ENCODE measurements at regions not wholly inside any gene's neighbourhood (a gene's known extent, or its start where the extent isn't known, plus 50 kb on each side); places are given as distances from the start of the nearest gene placed in this dataset.

DNA sequence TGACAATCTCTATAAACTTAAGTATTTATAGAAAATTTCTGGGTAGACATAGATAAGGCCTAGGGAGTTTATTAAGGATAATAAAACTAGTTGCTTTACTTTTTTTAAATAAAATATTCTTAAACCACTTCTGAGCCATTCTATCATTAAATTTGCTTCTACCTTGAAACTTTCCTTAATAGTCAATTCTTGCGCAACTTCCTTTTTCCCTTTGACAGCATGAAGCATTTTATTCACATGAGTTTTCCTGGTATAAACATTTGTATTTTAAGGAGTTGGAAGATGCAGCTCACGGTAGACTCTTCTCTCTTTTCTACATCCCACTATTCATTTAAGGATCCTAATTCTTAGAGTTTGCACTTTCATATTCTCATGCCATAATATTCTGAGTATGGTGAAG, 75.8 kb upstream of the DPH5 start:
- TF ChIP-seq, protein P1, sequence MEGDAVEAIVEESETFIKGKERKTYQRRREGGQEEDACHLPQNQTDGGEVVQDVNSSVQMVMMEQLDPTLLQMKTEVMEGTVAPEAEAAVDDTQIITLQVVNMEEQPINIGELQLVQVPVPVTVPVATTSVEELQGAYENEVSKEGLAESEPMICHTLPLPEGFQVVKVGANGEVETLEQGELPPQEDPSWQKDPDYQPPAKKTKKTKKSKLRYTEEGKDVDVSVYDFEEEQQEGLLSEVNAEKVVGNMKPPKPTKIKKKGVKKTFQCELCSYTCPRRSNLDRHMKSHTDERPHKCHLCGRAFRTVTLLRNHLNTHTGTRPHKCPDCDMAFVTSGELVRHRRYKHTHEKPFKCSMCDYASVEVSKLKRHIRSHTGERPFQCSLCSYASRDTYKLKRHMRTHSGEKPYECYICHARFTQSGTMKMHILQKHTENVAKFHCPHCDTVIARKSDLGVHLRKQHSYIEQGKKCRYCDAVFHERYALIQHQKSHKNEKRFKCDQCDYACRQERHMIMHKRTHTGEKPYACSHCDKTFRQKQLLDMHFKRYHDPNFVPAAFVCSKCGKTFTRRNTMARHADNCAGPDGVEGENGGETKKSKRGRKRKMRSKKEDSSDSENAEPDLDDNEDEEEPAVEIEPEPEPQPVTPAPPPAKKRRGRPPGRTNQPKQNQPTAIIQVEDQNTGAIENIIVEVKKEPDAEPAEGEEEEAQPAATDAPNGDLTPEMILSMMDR (IDR thresholded peaks at IDR 0.05): no peak
- TF ChIP-seq EP300 (IDR thresholded peaks at IDR 0.05) (no peak), POLR2A (IDR thresholded peaks at IDR 0.05) (no peak)

Data from sigmoid colon (tissue), 4 donors.